HFFc6 (cell line): ENCODE measurements at regions not wholly inside any gene's neighbourhood (a gene's known extent, or its start where the extent isn't known, plus 50 kb on each side); places are given as distances from the start of the nearest gene placed in this dataset.
"Not testable (repeated sequence)": the region's sequence is repeated elsewhere in the genome, so short reads cannot be mapped to it uniquely, and the experiment has no call there.

ENCODE experiments used
- DNase-seq: peaks from one replicate; pipeline ENCODE4 v3.0.0-alpha.2; 2018
- H3K27ac Mint-ChIP-seq: 2 replicates; pipeline ENCODE4 v1.8.0; 2020; ENCODE audit warnings: mild to moderate bottlenecking, mixed read lengths
- H3K27me3 Mint-ChIP-seq: 2 replicates; pipeline ENCODE4 v1.8.0; 2021; ENCODE audit warnings: mild to moderate bottlenecking, moderate library complexity, mixed read lengths; ENCODE audit not compliant: insufficient read depth
- H3K36me3 Mint-ChIP-seq: 2 replicates; pipeline ENCODE4 v1.8.0; 2021; ENCODE audit warnings: low read depth, mixed read lengths
- H3K4me1 Mint-ChIP-seq: 2 replicates; pipeline ENCODE4 v1.8.0; 2020; ENCODE audit warnings: low read depth, mixed read lengths
- H3K4me3 Mint-ChIP-seq: 2 replicates; pipeline ENCODE4 v1.8.0; 2020; ENCODE audit warnings: mild to moderate bottlenecking, moderate library complexity, mixed read lengths
- H3K9me3 Mint-ChIP-seq: 2 replicates; pipeline ENCODE4 v1.8.0; 2020; ENCODE audit warnings: mild to moderate bottlenecking, mixed read lengths
- CTCF ChIP-seq: fragments of 200-600 bp; sonication (generic); IDR thresholded peaks from 2 replicates; pipeline ENCODE4 v1.5.0; 2021; ENCODE audit warnings: antibody characterized with exemption, mild to moderate bottlenecking

DNA sequence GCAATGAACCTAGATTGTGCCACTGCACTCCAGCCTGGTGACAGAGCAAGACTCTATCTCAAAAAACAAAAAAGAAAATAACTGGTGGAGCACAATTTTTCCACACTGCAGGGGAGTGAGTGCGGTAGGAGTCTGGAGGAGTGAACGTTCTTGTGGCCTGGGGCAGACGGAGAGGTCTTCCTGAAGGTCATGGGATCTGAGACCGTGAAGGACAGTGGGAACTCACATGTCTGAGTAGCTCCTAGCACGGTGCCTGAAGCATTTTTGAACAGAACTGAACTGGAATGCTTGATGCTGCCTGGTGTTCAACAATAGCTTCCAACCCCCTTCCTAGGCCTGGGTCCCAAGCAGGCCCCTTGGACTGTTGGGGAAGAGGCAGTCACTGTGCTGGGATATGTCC, 84.3 kb upstream of the PODXL start:
- Mint-ChIP-seq H3K27me3 (peaks cover 2% of the 10 kb centered on the region), H3K27ac (no peak overlapping the region)
- no peak for TF ChIP-seq CTCF

GRCh38 chr7:131638641-131639430, 82.4 kb upstream of the PODXL start:
- H3K4me1 Mint-ChIP-seq = peaks cover 30% of the 10 kb centered on the region
- H3K27ac Mint-ChIP-seq = no peak overlapping the region
- peaks cover 4% of the 10 kb centered on the region; the same call in 1 of the 2 replicates for H3K36me3 Mint-ChIP-seq
- DNase-seq = no peak
- no peaks in the 10 kb centered on the region for H3K9me3 Mint-ChIP-seq
- no peak overlapping the region for H3K4me3 Mint-ChIP-seq
- H3K27me3 Mint-ChIP-seq = no peaks in the 10 kb centered on the region; the same call in 1 of the 2 replicates
- TF ChIP-seq CTCF = no peak

More for the DNA sequence above, 84.3 kb upstream of the PODXL start:
- peaks cover 13% of the 10 kb centered on the region for H3K4me1 Mint-ChIP-seq
- no peak for DNase-seq
- H3K36me3 Mint-ChIP-seq = peaks cover 9% of the 10 kb centered on the region
- H3K4me3 Mint-ChIP-seq = no peak overlapping the region
- no peaks in the 10 kb centered on the region for H3K9me3 Mint-ChIP-seq

GRCh38 chr7:131637859-131638258, 81.4 kb upstream of the PODXL start:
- H3K9me3 Mint-ChIP-seq = no peaks in the 10 kb centered on the region
- peaks cover 4% of the 10 kb centered on the region; the same call in 1 of the 2 replicates for H3K36me3 Mint-ChIP-seq
- H3K27ac Mint-ChIP-seq = no peak overlapping the region
- no peak for DNase-seq
- H3K4me3 Mint-ChIP-seq = no peak overlapping the region
- TF ChIP-seq CTCF = no peak
- no peaks in the 10 kb centered on the region; the same call in none of the 2 replicates for H3K27me3 Mint-ChIP-seq
- H3K4me1 Mint-ChIP-seq = peaks cover 37% of the 10 kb centered on the region

- Mint-ChIP-seq H3K9me3 (no peaks in the 10 kb centered on the region), H3K4me1 (peaks cover 44% of the 10 kb centered on the region), H3K36me3 (peaks cover 4% of the 10 kb centered on the region; the same call in 1 of the 2 replicates), H3K27ac (no peak overlapping the region), H3K27me3 (no peaks in the 10 kb centered on the region; the same call in none of the 2 replicates), H3K4me3 (no peak overlapping the region)
- no peak for DNase-seq
- no peak for TF ChIP-seq CTCF
These were observed 79.7 kb upstream of the PODXL start for GRCh38 chr7:131636092-131636491.

- not testable (repeated sequence) for H3K27me3 Mint-ChIP-seq, H3K4me3 Mint-ChIP-seq, H3K9me3 Mint-ChIP-seq, DNase-seq, H3K36me3 Mint-ChIP-seq
- H3K4me1 Mint-ChIP-seq = peaks cover 63% of the 10 kb centered on the region
- peak overlapping the region; percentile 92 for H3K27ac Mint-ChIP-seq
These were observed 77.8 kb upstream of the PODXL start for GRCh38 chr7:131634197-131634596.

DNA sequence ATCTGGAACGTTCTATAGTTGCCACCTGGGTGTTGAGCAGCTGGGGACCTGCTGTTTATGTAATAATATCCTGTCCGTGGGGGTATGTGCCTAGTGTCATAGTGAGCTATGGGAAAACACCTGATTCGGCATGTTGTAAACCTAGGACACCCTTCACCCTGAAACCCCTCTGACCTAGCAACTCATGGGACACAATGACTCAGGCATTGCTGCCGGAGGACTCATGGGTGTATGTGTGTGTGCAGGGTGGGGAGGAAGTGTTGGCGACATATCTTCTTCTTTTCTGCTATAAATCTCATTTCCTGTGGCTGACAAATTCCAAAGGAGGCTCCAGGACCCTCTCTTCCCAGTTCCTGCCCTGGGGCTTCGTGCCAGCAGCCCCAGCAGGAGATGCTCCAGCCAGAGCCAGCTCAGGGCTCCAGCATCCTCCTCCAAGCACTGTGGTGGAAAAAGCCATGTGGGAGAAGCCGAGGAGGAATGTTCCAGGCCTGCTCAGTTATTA, 77.0 kb upstream of the PODXL start:
- no peaks in the 10 kb centered on the region; the same call in 1 of the 2 replicates for H3K27me3 Mint-ChIP-seq
- peak overlapping the region; percentile 92 for H3K27ac Mint-ChIP-seq
- DNase-seq = peak; percentile 78
- peaks cover 71% of the 10 kb centered on the region for H3K4me1 Mint-ChIP-seq
- peak overlapping the region; percentile 57 for H3K4me3 Mint-ChIP-seq
- no peak for TF ChIP-seq CTCF
- peaks cover 4% of the 10 kb centered on the region; the same call in 1 of the 2 replicates for H3K36me3 Mint-ChIP-seq
- no peaks in the 10 kb centered on the region for H3K9me3 Mint-ChIP-seq
